GM12872 (cell line): ENCODE measurements at regions not wholly inside any gene's neighbourhood (a gene's known extent, or its start where the extent isn't known, plus 50 kb on each side); places are given as distances from the start of the nearest gene placed in this dataset.

Experiments used
- CTCF ChIP-seq: IDR thresholded peaks from 3 replicates; pipeline ENCODE4 v1.5.1; 2011; ENCODE audit warnings: low read depth, mild to moderate bottlenecking, low read length, moderate library complexity; ENCODE audit not compliant: insufficient read depth

GRCh38 chr17:72379516-72379915 lies 258.7 kb downstream of the SOX9 start:
- TF ChIP-seq CTCF = no peak

GRCh38 chr17:72380120-72380519 lies 259.3 kb downstream of the SOX9 start:
- TF ChIP-seq CTCF = no peak

- no peak for TF ChIP-seq CTCF
Observed at GRCh38 chr17:72380737-72381136, 259.9 kb downstream of the SOX9 start.

GRCh38 chr17:72381597-72382397 lies 261.0 kb downstream of the SOX9 start:
- TF ChIP-seq CTCF = no peak

- TF ChIP-seq CTCF = no peak
Observed at GRCh38 chr17:72382971-72383722, 262.3 kb downstream of the SOX9 start.

GRCh38 chr17:72385475-72385874 lies 264.7 kb downstream of the SOX9 start:
- TF ChIP-seq CTCF = no peak

- no peak for TF ChIP-seq CTCF
Observed at GRCh38 chr17:72386619-72387237, 265.9 kb downstream of the SOX9 start.
